HG02884 (cell line): ENCODE measurements at regions not wholly inside any gene's neighbourhood (a gene's known extent, or its start where the extent isn't known, plus 50 kb on each side); places are given as distances from the start of the nearest gene placed in this dataset.

Experiments used
- ATAC-seq: cut with Tn5 transposase; IDR thresholded peaks from one replicate; pipeline ENCODE4 v1.9.1; 2021; ENCODE audit warnings: mild to moderate bottlenecking, moderate library complexity; ENCODE audit not compliant: unreplicated experiment

GRCh38 chr5:174356536-174356935 is 311.0 kb downstream of the NSG2 start:
- no peak for ATAC-seq

DNA sequence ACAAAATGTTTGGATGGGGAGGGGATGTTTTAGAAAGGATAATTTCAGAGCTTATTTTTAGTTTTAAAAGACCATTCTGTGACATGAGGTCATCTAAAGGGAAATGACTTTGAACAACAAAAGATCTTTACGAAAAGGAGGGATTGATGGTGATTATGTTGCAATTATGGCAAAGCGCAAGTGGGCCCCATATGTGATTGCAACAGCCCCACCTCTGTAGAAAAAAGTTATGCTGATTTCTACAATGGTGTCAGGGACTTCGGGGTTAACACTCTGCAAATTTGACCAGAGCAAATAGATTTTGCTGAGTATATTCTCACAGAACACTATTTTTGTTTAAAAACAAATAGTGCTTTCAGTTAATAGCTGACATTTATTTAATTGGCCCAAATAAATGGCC is 312.8 kb downstream of the NSG2 start:
- ATAC-seq = no peak

- ATAC-seq = no peak
These were observed 313.6 kb downstream of the NSG2 start for GRCh38 chr5:174359071-174359470.

DNA sequence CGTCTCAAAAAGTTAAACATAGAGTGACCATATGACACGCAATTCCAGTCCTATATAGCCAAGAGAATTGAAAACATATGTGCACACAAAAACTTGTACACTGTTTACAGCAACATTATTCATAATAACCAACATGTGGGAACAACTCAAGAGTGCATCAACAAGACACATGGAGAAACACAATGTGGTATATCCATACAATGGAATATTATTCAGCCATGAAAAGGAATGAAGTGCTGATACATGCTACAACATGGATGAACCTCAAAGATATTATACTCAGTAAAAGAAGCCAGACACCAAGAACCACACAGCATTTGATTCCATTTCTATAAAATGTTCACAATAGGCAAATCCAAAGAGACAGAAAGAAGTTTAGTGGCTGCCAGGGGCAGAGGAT is 317.0 kb downstream of the NSG2 start:
- no peak for ATAC-seq

DNA sequence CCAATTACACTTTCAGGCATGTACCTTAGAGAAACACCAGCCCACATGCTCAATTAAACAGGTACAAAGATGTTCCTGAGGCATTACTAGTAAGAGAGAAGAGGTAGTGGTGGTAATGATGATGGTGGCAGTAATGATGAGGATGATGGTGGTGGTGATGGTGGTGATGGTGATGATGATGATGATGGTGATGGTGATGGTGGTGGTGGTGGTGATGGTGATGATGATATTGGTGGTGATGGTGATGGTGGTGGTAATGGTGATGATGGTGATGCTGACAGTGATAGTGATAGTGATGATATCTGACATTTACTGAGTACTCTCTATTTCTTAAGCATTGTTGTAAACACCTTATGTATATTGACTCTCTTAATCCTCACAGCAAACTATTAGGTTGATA is 318.4 kb downstream of the NSG2 start:
- ATAC-seq = no peak

DNA sequence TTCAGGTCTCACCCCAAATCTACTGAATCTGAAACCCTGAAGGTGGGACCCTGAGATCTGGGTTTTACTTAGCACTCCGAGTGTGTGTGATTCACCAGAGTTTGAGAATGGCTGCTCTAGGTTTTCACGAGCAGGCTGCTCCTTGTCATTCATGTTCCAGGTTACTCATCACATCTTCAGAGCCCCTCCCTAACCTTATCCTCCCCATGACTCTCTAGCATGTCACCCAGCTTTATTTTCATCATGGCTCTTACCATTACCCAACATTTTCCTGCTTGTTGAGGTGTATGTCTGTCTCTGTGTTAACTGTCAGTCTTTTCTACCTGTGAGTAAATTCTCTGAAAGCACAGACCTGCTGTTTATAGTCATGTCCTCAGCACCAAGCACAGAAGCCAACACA is 319.2 kb downstream of the NSG2 start:
- ATAC-seq = no peak

- no peak for ATAC-seq
These were observed 326.1 kb downstream of the NSG2 start for GRCh38 chr5:174371600-174372094.

DNA sequence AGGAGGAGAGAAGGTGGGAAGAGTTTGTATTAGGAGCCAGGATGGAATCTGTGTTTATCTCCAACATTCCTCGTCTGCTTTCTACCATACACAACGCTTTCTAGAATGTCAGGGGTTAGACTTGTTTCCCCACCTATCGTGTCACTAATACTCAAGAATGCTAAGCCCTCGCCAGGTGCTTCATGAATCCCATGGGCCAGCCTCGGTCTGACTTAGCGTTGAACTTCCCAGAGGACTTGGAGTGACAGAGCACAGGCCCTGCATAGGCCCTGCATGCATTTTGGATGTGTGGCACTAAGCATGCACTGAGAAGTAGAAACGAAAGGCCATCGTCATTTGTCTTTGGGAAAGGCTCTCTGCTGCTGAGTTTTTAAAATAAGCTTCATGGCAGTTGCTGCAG is 328.7 kb downstream of the NSG2 start:
- no peak for ATAC-seq

GRCh38 chr5:174376056-174376455 is 330.6 kb downstream of the NSG2 start:
- no peak for ATAC-seq

DNA sequence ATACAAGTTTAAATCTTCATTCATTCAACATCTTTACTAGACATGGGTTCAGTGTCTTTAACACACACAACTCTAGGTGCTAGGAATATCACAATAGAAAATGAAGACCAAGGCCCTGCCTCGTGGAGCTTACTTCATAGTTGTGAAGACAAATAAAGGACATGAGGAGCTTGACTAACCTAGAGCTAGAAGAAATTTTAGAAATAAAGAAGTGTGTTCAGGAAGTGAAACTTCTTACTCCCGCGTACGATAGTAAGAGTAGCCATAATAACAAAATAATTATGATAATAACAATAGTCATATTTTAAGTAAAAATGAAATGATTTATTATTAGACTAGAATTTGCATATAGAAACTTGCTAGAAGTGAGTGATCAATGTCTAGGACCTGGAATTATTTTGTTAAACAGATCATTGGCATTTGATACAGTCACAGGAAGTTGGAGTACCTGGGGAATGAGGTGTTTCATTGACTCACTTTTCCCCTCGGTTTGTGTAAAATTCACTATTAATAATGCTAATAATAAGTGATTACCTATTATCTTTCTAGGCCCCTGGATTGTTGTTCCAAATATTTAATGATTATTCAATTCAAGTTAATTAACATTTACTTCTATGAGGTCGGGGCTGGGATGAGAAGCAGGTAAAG is 331.3 kb downstream of the NSG2 start:
- no peak for ATAC-seq

GRCh38 chr5:174378121-174378874 is 332.8 kb downstream of the NSG2 start:
- ATAC-seq = no peak

DNA sequence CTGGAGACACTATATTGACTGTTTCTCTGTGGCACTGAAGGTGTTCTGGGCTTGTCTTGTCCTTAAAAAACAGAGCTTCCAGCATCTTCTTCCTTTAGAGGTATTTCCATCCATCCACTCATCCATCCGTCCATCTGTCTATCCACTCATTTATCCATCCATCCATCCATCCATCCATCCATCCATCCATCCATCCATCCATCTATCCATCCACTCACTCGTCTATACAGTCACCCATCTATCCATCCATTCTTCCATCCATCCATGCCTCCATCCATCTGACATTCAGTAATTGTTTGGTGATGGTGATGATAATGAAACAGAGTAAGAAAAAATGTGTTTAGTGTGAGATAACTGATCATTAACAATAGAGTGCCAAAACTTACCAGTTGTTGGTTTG is 334.8 kb downstream of the NSG2 start:
- ATAC-seq = no peak

DNA sequence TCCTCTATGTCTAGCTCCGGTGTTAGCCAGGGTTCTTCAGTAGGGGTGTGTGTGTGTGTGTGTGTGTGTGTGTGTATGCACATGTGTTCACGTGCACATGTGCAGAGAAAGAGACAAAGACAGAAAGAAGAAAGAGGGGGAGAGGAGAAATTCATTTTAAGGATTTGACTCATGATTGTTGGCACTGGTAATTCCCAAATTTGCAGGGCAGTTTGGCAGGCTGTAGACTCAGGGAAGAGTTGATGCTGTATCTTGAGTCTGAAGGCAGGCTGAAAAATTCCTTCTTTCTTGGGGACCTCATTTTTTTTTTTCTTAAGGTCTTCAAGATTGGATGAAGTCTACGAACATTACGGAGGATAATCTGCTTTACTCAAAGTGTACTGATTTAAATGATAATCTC is 335.7 kb downstream of the NSG2 start:
- ATAC-seq = no peak

DNA sequence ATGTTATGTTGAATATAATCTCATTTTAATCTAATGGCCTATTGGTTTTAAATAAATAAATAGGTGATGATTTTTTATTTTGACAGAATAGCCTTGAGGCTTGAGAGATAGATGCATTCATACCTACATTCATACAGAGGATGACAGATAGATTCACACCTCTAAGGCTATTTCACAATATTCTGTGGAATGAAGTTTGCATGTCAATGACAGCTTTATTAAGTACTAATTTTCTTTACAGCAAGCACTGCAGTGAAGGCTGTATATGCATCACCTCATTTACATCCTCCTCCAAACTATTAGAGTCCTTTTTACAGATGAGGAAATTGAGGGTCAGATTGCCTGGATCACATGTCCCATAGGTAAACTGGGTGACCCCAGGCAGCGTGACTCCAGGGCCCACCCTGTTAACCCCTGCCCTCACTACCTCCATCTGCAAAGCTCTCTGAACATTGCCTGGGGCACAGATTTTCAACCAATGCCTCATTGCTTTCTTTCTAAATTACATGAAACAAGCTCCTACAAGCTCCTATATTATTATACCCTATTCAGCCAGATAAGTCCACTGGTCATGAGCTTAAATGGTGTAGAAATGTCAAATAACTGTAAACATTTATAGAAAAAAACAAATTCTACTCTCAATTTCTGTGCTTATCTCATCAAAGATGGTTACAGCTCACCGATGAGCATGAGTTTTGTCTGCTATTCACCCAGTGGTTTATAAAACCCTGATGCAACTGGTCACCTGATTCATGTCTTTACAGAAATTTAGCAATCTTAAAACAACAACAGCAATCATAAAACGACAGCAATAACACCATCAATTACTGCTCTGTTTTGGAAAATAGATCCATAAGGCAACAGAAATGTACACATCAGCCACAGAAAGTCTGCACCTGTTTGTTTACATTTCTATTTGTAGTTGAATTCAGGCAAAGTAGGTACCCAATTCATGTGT is 338.0 kb downstream of the NSG2 start:
- ATAC-seq = no peak

- ATAC-seq = no peak
These were observed 339.0 kb downstream of the NSG2 start for GRCh38 chr5:174384509-174384947.

DNA sequence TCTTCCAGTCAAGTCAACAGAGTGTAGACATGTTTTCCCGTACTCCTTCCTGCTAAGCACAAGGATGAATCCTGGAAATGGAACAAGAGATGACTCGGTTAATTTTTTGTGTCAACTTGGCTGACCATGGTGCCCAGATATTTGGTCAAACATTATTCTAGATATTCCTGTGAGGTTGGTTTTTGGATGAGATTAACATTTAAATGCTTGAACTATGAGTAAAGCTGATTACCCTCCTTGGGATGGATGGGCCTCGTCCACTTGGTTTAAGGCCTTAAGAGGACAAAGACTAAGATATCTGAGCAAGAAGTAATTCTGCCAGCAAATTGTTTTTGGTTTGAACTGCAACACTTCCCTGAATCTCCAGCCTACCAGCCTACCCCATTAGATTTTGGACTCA is 338.1 kb upstream of the MSX2 start:
- ATAC-seq = no peak

- no peak for ATAC-seq
These were observed 337.5 kb upstream of the MSX2 start for GRCh38 chr5:174386846-174387245.

GRCh38 chr5:174387448-174387847 is 336.9 kb upstream of the MSX2 start:
- no peak for ATAC-seq

DNA sequence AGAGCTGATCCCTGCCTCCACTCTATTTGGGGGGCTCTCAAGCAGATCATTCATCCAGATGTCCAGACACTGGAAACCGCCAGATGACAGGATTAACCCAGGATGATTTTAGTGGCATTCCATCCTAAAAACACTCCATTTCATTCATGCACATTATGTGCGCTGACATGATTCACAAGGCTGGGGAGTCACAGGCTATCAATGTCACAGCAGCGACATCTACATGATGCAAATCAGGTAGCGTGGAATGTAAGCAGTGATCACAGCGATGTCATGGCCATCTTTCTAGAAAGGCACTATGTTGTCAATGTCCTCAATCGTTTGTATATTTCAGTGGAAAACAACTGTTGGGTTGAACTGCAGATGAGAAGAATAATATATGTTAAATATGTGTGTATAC is 331.5 kb upstream of the MSX2 start:
- no peak for ATAC-seq

DNA sequence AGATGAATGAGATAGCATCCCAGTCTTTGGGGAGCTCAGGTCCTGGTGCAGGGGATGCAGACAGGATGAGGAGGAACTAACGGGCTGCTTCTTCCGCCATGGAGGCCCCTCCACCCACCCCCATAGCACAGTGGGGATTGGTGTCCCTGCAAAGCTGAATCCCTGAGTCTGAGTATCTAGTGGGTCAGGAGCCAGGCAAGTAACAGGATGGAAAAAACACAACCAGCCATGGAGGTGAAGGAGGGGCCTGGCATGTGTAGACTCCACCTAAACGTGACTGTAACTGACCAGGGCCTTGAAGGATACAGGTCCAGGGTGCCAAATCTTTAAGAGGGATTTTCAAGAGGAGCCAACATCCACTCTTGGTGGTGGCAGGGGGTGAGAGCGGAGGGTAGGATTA is 327.8 kb upstream of the MSX2 start:
- no peak for ATAC-seq

DNA sequence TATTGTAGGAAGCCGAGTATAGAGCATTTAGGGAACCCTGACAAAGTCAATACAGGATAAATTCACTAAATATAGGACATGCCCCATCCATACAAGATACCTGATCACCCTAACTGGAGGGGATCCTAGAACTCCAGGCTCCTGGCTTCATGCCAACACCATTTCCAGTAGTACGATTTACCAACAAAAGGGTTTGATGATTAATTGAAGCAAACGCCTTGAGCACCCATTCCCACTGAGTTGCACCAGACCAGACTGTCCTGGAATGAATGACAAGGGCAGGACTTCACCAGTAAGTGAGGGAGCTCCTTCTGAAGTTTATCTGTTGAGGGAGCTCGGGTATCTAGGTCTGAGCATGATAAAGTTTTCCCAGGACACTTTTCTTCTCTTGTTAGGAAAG is 327.2 kb upstream of the MSX2 start:
- ATAC-seq = no peak
